H1 (cell line): ENCODE measurements at regions not wholly inside any gene's neighbourhood (a gene's known extent, or its start where the extent isn't known, plus 50 kb on each side); places are given as distances from the start of the nearest gene placed in this dataset.

Experiments
- CTCF ChIA-PET: fragments of 300-600 bp; sonication (Branson Sonifier 250); formaldehyde crosslinking; loops from one replicate; lab custom pipeline; 2021; ENCODE audit not compliant: partially characterized antibody; lab: Charles Lee
- POLR2A ChIA-PET: fragments of 300-600 bp; sonication (Branson Sonifier 250); formaldehyde crosslinking; loops from one replicate; lab custom pipeline; 2021; ENCODE audit warnings: inconsistent platforms; ENCODE audit not compliant: partially characterized antibody; lab: Charles Lee
- DNase-seq, 2 experiments: peaks; one replicate each; pipeline versions ENCODE4 v3.0.0 to v3.0.0-alpha.2; 2010 to 2022; ENCODE audit warnings: low spot score in 2 of 2, low read depth in 1 of 2, mixed read lengths in 1 of 2
- FAIRE-seq: peaks from 2 replicates; lab custom pipeline; 2011; peaks lifted over from hg19 to GRCh38; lab: Jason Lieb, UNC
- H2AFZ ChIP-seq: 2 replicates; pipeline ENCODE4 v1.8.1; 2012; ENCODE audit warnings: low read length, inconsistent platforms
- H2AK5ac ChIP-seq: 2 replicates; pipeline ENCODE4 v1.6.1; 2013; ENCODE audit warnings: low read depth, low read length
- H2BK120ac ChIP-seq: replicated peaks from 2 replicates; pipeline ENCODE3; 2013; ENCODE audit warnings: low read depth, low read length, inconsistent platforms
- H2BK12ac ChIP-seq: 2 replicates; pipeline ENCODE4 v1.6.1; 2013; ENCODE audit warnings: low read depth, low read length
- H2BK15ac ChIP-seq: 2 replicates; pipeline ENCODE4 v1.6.1; 2013; ENCODE audit warnings: low read length
- H2BK20ac ChIP-seq: 2 replicates; pipeline ENCODE4 v1.6.1; 2013; ENCODE audit warnings: low read length
- H2BK5ac ChIP-seq: 2 replicates; pipeline ENCODE4 v1.6.1; 2013; ENCODE audit warnings: low read depth, low read length
- H3K14ac ChIP-seq: 2 replicates; pipeline ENCODE4 v1.6.1; 2013; ENCODE audit warnings: inconsistent platforms; ENCODE audit not compliant: insufficient read length
- H3K18ac ChIP-seq: 2 replicates; pipeline ENCODE4 v1.6.1; 2013; ENCODE audit warnings: low read length; ENCODE audit errors: extremely low read depth
- H3K23ac ChIP-seq: 2 replicates; pipeline ENCODE4 v1.6.1; 2013; ENCODE audit warnings: inconsistent platforms; ENCODE audit not compliant: insufficient read length
- H3K23me2 ChIP-seq: 2 replicates; pipeline ENCODE4 v1.6.1; 2013; ENCODE audit warnings: low read depth, low read length
- H3K27ac ChIP-seq: 2 replicates; pipeline ENCODE4 v1.6.1; 2011; ENCODE audit warnings: low read depth, low read length, inconsistent platforms
- H3K27me3 ChIP-seq, 4 experiments: replicated peaks in 1 of 4; 1 replicate in 1 of 4; 2 replicates in 3 of 4; pipeline versions ENCODE4 v1.6.1 to v1.8.1; 2011 to 2013; ENCODE audit warnings: low read length in 3 of 4, mild to moderate bottlenecking in 3 of 4, inconsistent platforms in 2 of 4, mixed read lengths in 2 of 4, moderate library complexity in 1 of 4; ENCODE audit not compliant: control insufficient read depth in 3 of 4, insufficient read depth in 3 of 4; ENCODE audit errors: extremely low read depth in 1 of 4
- H3K36me3 ChIP-seq, 4 experiments: 2 replicates each; pipeline versions ENCODE4 v1.6.1 to v1.8.1; 2011 to 2013; ENCODE audit warnings: mild to moderate bottlenecking in 4 of 4, low read length in 3 of 4, moderate library complexity in 2 of 4, control low read depth in 1 of 4, inconsistent platforms in 1 of 4; ENCODE audit not compliant: insufficient read depth in 4 of 4, control insufficient read depth in 2 of 4
- H3K4ac ChIP-seq: replicated peaks from 2 replicates; pipeline ENCODE3; 2013; ENCODE audit warnings: low read length, low read depth, mixed read lengths, inconsistent platforms; ENCODE audit not compliant: insufficient read length
- H3K4me1 ChIP-seq, 4 experiments: replicated peaks in 1 of 4; 1 replicate in 1 of 4; 2 replicates in 3 of 4; pipeline versions ENCODE4 v1.6.1 to v1.8.1; 2011 to 2013; ENCODE audit warnings: low read length in 3 of 4, inconsistent platforms in 2 of 4, mixed read lengths in 1 of 4; ENCODE audit not compliant: insufficient read depth in 4 of 4, control insufficient read depth in 3 of 4
- H3K4me2 ChIP-seq, 2 experiments: 2 replicates each; pipeline versions ENCODE4 v1.6.1 to v1.8.1; 2011 to 2013; ENCODE audit warnings: low read depth in 2 of 2, low read length in 2 of 2, control low read depth in 1 of 2, inconsistent platforms in 1 of 2, mild to moderate bottlenecking in 1 of 2; ENCODE audit not compliant: insufficient read depth in 1 of 2
- H3K4me3 ChIP-seq, 4 experiments: fragments of 200-600, 300-600 bp in 1 of 4; sonication (generic), shearing (Covaris generic), sonication (Bioruptor Twin) in 1 of 4; 2 replicates each; pipeline versions ENCODE4 v1.5.1 to v1.8.1; 2011 to 2016; ENCODE audit warnings: low read length in 4 of 4, low read depth in 3 of 4, control low read depth in 2 of 4, inconsistent platforms in 2 of 4, mild to moderate bottlenecking in 2 of 4, mixed read lengths in 1 of 4, moderate library complexity in 1 of 4; ENCODE audit not compliant: insufficient read depth in 2 of 4; ENCODE audit errors: extremely low read depth in 1 of 4
- H3K56ac ChIP-seq: replicated peaks from 2 replicates; pipeline ENCODE3; 2013; ENCODE audit warnings: low read depth, mild to moderate bottlenecking, mixed read lengths, low read length, inconsistent platforms; ENCODE audit not compliant: insufficient read length
- H3K79me1 ChIP-seq: 2 replicates; pipeline ENCODE4 v1.6.1; 2013; ENCODE audit warnings: low read depth, low read length, control low read depth
- H3K79me2 ChIP-seq, 2 experiments: 2 replicates each; pipeline versions ENCODE4 v1.6.1 to v1.8.1; 2012 to 2013; ENCODE audit warnings: low read length in 2 of 2, mild to moderate bottlenecking in 2 of 2, inconsistent platforms in 1 of 2; ENCODE audit not compliant: insufficient read depth in 2 of 2, control insufficient read depth in 1 of 2
- H3K9ac ChIP-seq, 4 experiments: replicated peaks in 1 of 4; 1 replicate in 1 of 4; 2 replicates in 3 of 4; pipeline versions ENCODE4 v1.6.1 to v1.8.1; 2011 to 2013; ENCODE audit warnings: low read depth in 3 of 4, low read length in 3 of 4, control low read depth in 2 of 4, mild to moderate bottlenecking in 2 of 4, moderate library complexity in 2 of 4, inconsistent platforms in 1 of 4; ENCODE audit errors: extremely low read depth in 1 of 4
- H3K9me3 ChIP-seq, 2 experiments: 2 replicates each; pipeline versions ENCODE4 v1.6.1 to v1.8.1; 2012 to 2013; ENCODE audit warnings: mild to moderate bottlenecking in 2 of 2, moderate library complexity in 2 of 2, control low read depth in 1 of 2, inconsistent platforms in 1 of 2, low read depth in 1 of 2, low read length in 1 of 2, mixed read lengths in 1 of 2; ENCODE audit not compliant: insufficient read depth in 2 of 2
- H4K20me1 ChIP-seq, 2 experiments: replicated peaks in 1 of 2; 2 replicates each; pipeline versions ENCODE3 to v1.8.1; 2011 to 2013; ENCODE audit warnings: inconsistent platforms in 2 of 2, low read length in 2 of 2, mild to moderate bottlenecking in 1 of 2; ENCODE audit not compliant: insufficient read depth in 2 of 2, control insufficient read depth in 1 of 2
- H4K5ac ChIP-seq: 2 replicates; pipeline ENCODE4 v1.6.1; 2013; ENCODE audit warnings: low read length, low read depth, mixed read lengths, inconsistent platforms; ENCODE audit not compliant: insufficient read length
- H4K8ac ChIP-seq: 2 replicates; pipeline ENCODE4 v1.8.0; 2013; ENCODE audit warnings: mild to moderate bottlenecking, moderate library complexity, low read length, inconsistent platforms; ENCODE audit not compliant: insufficient read depth; ENCODE audit errors: extremely low read depth
- H4K91ac ChIP-seq: replicated peaks from 2 replicates; pipeline ENCODE3; 2013; ENCODE audit warnings: low read length, mixed read lengths, inconsistent platforms; ENCODE audit not compliant: insufficient read length
- BACH1 ChIP-seq: IDR thresholded peaks from 2 replicates; pipeline ENCODE4 v1.6.1; 2012; ENCODE audit warnings: low read length, improper control_type of control experiment
- WGBS, 2 experiments: shearing (Covaris generic) in 1 of 2; methylation state at CpG; one replicate each; pipeline versions ENCODE4 v1.1.6 to v1.1.7; 2013 to 2015; ENCODE audit warnings: low lambda C conversion rate in 2 of 2, mixed read lengths in 2 of 2, inconsistent platforms in 1 of 2, low coverage in 1 of 2, missing lambda C conversion rate in 1 of 2; ENCODE audit not compliant: insufficient replicate concordance in 2 of 2, insufficient coverage in 1 of 2, insufficient read length in 1 of 2; ENCODE audit errors: extremely low coverage in 1 of 2, missing lambda C conversion rate in 1 of 2; 5-methylcytosine and 5-hydroxymethylcytosine counted together

DNA sequence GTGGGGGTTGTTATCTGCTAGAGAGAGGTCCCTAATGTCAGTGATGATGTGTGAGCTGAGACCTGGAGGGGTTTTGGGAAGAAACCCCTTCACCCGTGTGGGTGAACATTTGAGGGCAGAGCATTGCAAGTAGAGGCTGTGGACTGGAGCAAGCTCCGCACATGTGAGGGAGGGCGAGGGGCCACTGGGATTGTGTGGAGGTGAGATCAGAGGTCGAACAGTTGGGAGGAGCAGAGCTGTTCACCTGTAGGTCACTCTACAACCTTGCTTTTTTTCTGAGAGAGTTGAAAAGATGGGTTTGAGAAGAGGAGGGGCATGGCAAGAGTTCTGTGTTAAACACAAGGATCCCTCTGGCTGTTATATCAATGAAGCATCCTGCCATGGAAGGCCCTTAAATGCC, 480.4 kb upstream of the ZNF608 start:
- H4K8ac ChIP-seq: no peak overlapping the region

More for the DNA sequence above, 480.4 kb upstream of the ZNF608 start:
- Histone ChIP-seq H3K18ac (no peak overlapping the region), H3K36me3 (no peaks in the 10 kb centered on the region), H3K79me2 (no peaks in the 10 kb centered on the region), H3K23me2 (no peaks in the 10 kb centered on the region; the same call in 1 of the 2 replicates), H2BK15ac (peak overlapping the region; percentile 62; the same call in 1 of the 2 replicates), H3K9ac (no peak overlapping the region), H3K4me2 (no peak overlapping the region), H4K91ac (no peak overlapping the region), H2BK20ac (no peak overlapping the region), H3K4ac (no peak overlapping the region), H2BK12ac (no peak overlapping the region), H3K27me3 (no peaks in the 10 kb centered on the region), H3K27ac (no peak overlapping the region), H3K4me3 (no peak overlapping the region), H3K23ac (no peak overlapping the region), H3K9me3 (no peaks in the 10 kb centered on the region; a peak in 1 of 4 replicates), H3K56ac (no peak overlapping the region), H4K5ac (no peak overlapping the region), H2BK120ac (no peak overlapping the region), H3K79me1 (no peaks in the 10 kb centered on the region), H4K20me1 (no peaks in the 10 kb centered on the region), H2BK5ac (no peak overlapping the region), H3K14ac (no peak overlapping the region), H2AFZ (no peak overlapping the region), H3K4me1 (no peaks in the 10 kb centered on the region), H2AK5ac (no peak overlapping the region)
- ChIA-PET POLR2A (interaction anchor here (0.5 to 0.7 kb wide), 2 partner anchors 452 to 1050 kb away, joined by 3 read pairs; no protein-coding TSS in a partner anchor), CTCF (interaction anchor here (1.1 to 3.0 kb wide), 12 partner anchors 9 to 609 kb away, joined by 3 to 20 read pairs (median 4); no protein-coding TSS in a partner anchor)
- WGBS, 2 experiments: 97% methylated on average over 4 of the region's 4 CpGs; no CpG with 5 or more reads in 1 of the 2 experiments
- no peak for TF ChIP-seq BACH1
- FAIRE-seq: no peak
- no peak for DNase-seq
